ENCODE measurements at regions not wholly inside any gene's neighbourhood (a gene's known extent, or its start where the extent isn't known, plus 50 kb on each side); places are given as distances from the start of the nearest gene placed in this dataset.

DNA sequence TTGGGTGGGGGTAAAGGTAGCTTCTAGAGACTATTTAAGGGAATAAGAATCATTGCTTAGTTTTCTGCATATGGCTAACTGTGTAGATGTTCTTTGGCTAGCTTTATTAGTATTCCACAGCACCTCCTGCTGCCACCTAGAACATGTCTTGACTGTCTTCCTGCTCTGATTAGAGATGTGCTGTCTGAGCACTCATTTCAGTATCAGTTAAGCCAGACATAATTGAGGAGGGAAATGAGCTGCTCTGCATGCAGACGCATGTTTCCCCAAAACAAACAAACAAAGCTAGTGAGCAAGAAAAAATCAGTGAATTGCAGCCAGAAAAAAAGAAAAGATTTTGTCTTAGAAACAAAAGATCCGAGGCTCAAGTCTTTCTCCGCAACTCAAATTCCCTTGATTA, 402.2 kb downstream of the AASDHPPT start:
- POLR2A ChIA-PET = no interaction called here
- no peaks in the 10 kb centered on the region for H3K36me3 Mint-ChIP-seq (ENCODE audit: low read depth)
- CTCF ChIA-PET = no interaction called here
- H3K27ac Mint-ChIP-seq = no peak overlapping the region
- no peaks in the 10 kb centered on the region for H3K4me1 Mint-ChIP-seq (ENCODE audit: low read depth)
- H3K9me3 Mint-ChIP-seq = peaks cover 1% of the 10 kb centered on the region
- TF ChIP-seq, protein P1, sequence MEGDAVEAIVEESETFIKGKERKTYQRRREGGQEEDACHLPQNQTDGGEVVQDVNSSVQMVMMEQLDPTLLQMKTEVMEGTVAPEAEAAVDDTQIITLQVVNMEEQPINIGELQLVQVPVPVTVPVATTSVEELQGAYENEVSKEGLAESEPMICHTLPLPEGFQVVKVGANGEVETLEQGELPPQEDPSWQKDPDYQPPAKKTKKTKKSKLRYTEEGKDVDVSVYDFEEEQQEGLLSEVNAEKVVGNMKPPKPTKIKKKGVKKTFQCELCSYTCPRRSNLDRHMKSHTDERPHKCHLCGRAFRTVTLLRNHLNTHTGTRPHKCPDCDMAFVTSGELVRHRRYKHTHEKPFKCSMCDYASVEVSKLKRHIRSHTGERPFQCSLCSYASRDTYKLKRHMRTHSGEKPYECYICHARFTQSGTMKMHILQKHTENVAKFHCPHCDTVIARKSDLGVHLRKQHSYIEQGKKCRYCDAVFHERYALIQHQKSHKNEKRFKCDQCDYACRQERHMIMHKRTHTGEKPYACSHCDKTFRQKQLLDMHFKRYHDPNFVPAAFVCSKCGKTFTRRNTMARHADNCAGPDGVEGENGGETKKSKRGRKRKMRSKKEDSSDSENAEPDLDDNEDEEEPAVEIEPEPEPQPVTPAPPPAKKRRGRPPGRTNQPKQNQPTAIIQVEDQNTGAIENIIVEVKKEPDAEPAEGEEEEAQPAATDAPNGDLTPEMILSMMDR (IDR thresholded peaks at IDR 0.05) = no peak
- no peak for DNase-seq
- no peaks in the 10 kb centered on the region for H3K27me3 Mint-ChIP-seq
- intact Hi-C loops (cut with micrococcal nuclease) = no loop called here
- no peak overlapping the region for H3K4me3 Mint-ChIP-seq
- ATAC-seq = no peak

DNA sequence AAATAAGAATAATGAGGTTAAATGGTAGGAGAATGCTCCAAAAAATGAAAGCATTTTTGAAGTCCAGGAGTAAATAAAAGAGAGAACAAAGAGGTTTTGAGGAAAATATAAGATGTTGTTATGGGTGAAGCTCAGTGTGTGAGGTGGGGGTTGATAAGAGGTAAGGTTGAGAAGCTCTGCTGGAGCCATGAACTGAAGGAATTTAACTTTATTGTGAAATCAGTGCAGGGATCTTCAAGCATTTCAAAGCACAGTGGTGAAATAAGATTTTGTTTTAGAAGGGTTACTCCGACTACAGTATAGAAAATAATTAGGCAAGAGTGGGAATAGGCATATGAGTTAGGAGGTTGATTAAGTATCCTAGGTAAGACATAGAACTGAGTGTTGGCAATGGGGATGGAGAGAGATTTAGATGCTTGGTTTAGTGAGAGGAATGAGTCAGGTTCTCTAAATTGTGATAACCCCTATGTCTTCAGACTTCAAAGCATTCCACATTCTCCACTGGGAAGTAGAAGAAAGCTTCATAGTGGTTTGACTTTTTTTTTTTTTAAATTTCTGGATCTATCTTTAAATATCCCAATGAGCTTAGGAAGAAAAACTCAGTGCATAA, 403.2 kb downstream of the AASDHPPT start:
- intact Hi-C loops (cut with micrococcal nuclease) = no loop called here
- TF ChIP-seq, protein P1 (IDR thresholded peaks at IDR 0.05) = no peak
- no peak overlapping the region for H3K4me3 Mint-ChIP-seq
- no peaks in the 10 kb centered on the region for H3K27me3 Mint-ChIP-seq
- H3K9me3 Mint-ChIP-seq = peaks cover 1% of the 10 kb centered on the region
- CTCF ChIA-PET = no interaction called here
- ATAC-seq (no peak), DNase-seq (no peak)
- no peaks in the 10 kb centered on the region for H3K4me1 Mint-ChIP-seq (ENCODE audit: low read depth)
- no peaks in the 10 kb centered on the region for H3K36me3 Mint-ChIP-seq (ENCODE audit: low read depth)
- H3K27ac Mint-ChIP-seq = no peak overlapping the region
- POLR2A ChIA-PET = no interaction called here

- CTCF ChIA-PET = no interaction called here
- ATAC-seq = no peak
- DNase-seq = no peak
- Mint-ChIP-seq H3K4me3 (no peak overlapping the region), H3K4me1 (ENCODE audit: low read depth) (no peaks in the 10 kb centered on the region), H3K27ac (no peak overlapping the region), H3K9me3 (peaks cover 1% of the 10 kb centered on the region), H3K36me3 (ENCODE audit: low read depth) (no peaks in the 10 kb centered on the region), H3K27me3 (no peaks in the 10 kb centered on the region)
- intact Hi-C loops (cut with micrococcal nuclease) = no loop called here
- POLR2A ChIA-PET = no interaction called here
- TF ChIP-seq, protein P1 (IDR thresholded peaks at IDR 0.05) = no peak
Observed at GRCh38 chr11:106482917-106483785, 405.7 kb downstream of the AASDHPPT start.

GRCh38 chr11:106491751-106492150, 414.3 kb downstream of the AASDHPPT start:
- TF ChIP-seq, protein P1 (IDR thresholded peaks at IDR 0.05) = no peak
- H3K27ac Mint-ChIP-seq = no peak overlapping the region

DNA sequence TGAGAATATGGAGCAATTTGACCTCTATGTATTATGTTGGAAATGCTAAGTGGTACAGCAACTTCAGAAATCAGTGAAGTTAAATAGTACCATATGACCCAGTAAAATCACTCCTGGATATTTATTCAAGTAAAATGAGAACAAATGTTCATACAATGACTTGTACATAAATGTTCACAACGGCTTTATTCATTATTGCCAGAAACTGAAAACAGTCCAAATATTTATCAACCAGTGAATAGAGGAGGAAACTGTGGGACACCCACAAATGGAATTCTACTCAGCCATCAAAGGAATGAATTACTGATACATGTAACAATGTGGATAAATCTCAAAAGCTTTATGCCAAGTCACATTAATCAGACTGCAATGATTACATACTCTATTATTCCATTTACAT, 416.3 kb downstream of the AASDHPPT start:
- POLR2A ChIA-PET = no interaction called here
- no peaks in the 10 kb centered on the region for H3K9me3 Mint-ChIP-seq
- no peaks in the 10 kb centered on the region for H3K36me3 Mint-ChIP-seq (ENCODE audit: low read depth)
- CTCF ChIA-PET = no interaction called here
- intact Hi-C loops (cut with micrococcal nuclease) = no loop called here
- H3K27ac Mint-ChIP-seq = no peak overlapping the region
- TF ChIP-seq, protein P1 (IDR thresholded peaks at IDR 0.05) = no peak
- H3K4me1 Mint-ChIP-seq (ENCODE audit: low read depth) = no peaks in the 10 kb centered on the region
- H3K27me3 Mint-ChIP-seq = no peaks in the 10 kb centered on the region
- DNase-seq (no peak), ATAC-seq (no peak)
- no peak overlapping the region for H3K4me3 Mint-ChIP-seq

More at GRCh38 chr11:106491751-106492150, 414.3 kb downstream of the AASDHPPT start:
- H3K36me3 Mint-ChIP-seq (ENCODE audit: low read depth) = no peaks in the 10 kb centered on the region
- H3K9me3 Mint-ChIP-seq = no peaks in the 10 kb centered on the region
- H3K27me3 Mint-ChIP-seq = no peaks in the 10 kb centered on the region
- intact Hi-C loops (cut with micrococcal nuclease) = no loop called here
- ATAC-seq (no peak), DNase-seq (no peak)
- no peaks in the 10 kb centered on the region for H3K4me1 Mint-ChIP-seq (ENCODE audit: low read depth)
- H3K4me3 Mint-ChIP-seq = no peak overlapping the region
- ChIA-PET CTCF (no interaction called here), POLR2A (no interaction called here)

Measured in activated CD8-positive, alpha-beta T cell treated with anti-CD3 and anti-CD28 coated beads for 36 hours (primary cell).